Central memory CD8-positive, alpha-beta T cell (primary cell): ENCODE measurements at regions not wholly inside any gene's neighbourhood (a gene's known extent, or its start where the extent isn't known, plus 50 kb on each side); places are given as distances from the start of the nearest gene placed in this dataset.

ENCODE experiments used
- ATAC-seq: fragments of 150-1000 bp; cut with Tn5 transposase; replicated peaks from 2 replicates; pipeline ENCODE4 v1.10.0; 2022; ENCODE audit warnings: mild to moderate bottlenecking, moderate FRiP score, moderate number of reproducible peaks; ENCODE audit not compliant: poor library complexity, severe bottlenecking; ENCODE audit errors: extremely low read depth
- DNase-seq, 2 donors: peaks; one replicate each; pipeline ENCODE4 v3.0.0; 2021; ENCODE audit warnings: low spot score in 2 of 2
- H3K27ac Mint-ChIP-seq: one replicate; pipeline ENCODE4 v1.8.0; 2022; ENCODE audit warnings: low read depth, mild to moderate bottlenecking, moderate library complexity, mixed read lengths
- H3K27me3 Mint-ChIP-seq: one replicate; pipeline ENCODE4 v1.8.0; 2022; ENCODE audit warnings: mixed read lengths
- H3K36me3 Mint-ChIP-seq: one replicate; pipeline ENCODE4 v1.8.0; 2022; ENCODE audit warnings: mild to moderate bottlenecking, moderate library complexity, mixed read lengths; ENCODE audit not compliant: insufficient read depth
- H3K4me1 Mint-ChIP-seq: one replicate; pipeline ENCODE4 v1.8.0; 2022; ENCODE audit warnings: mixed read lengths
- H3K4me3 Mint-ChIP-seq: one replicate; pipeline ENCODE4 v1.8.0; 2022; ENCODE audit warnings: mild to moderate bottlenecking, moderate library complexity, mixed read lengths
- H3K9me3 Mint-ChIP-seq: one replicate; pipeline ENCODE4 v1.8.0; 2022; ENCODE audit warnings: mixed read lengths

- Mint-ChIP-seq H3K4me1 (no peaks in the 10 kb centered on the region), H3K4me3 (no peak overlapping the region), H3K27ac (no peak overlapping the region), H3K27me3 (no peaks in the 10 kb centered on the region), H3K9me3 (peaks cover 6% of the 10 kb centered on the region), H3K36me3 (no peaks in the 10 kb centered on the region)
- DNase-seq (no peak), ATAC-seq (no peak)
Observed at GRCh38 chr4:170420255-170420693, 330.5 kb upstream of the AADAT start.

GRCh38 chr4:170414961-170415360 is 325.2 kb upstream of the AADAT start:
- H3K4me3 Mint-ChIP-seq: no peak overlapping the region
- no peak overlapping the region for H3K27ac Mint-ChIP-seq
- ATAC-seq (no peak), DNase-seq (no peak)
- peaks cover 5% of the 10 kb centered on the region for H3K9me3 Mint-ChIP-seq
- no peaks in the 10 kb centered on the region for H3K4me1 Mint-ChIP-seq
- H3K27me3 Mint-ChIP-seq: no peaks in the 10 kb centered on the region
- H3K36me3 Mint-ChIP-seq: no peaks in the 10 kb centered on the region

GRCh38 chr4:170414360-170414759 is 324.6 kb upstream of the AADAT start:
- H3K27ac Mint-ChIP-seq: no peak overlapping the region
- no peak overlapping the region for H3K4me3 Mint-ChIP-seq

GRCh38 chr4:170413951-170414350 is 324.2 kb upstream of the AADAT start:
- no peak for ATAC-seq
- DNase-seq: no peak
- Mint-ChIP-seq H3K4me1 (no peaks in the 10 kb centered on the region), H3K27ac (no peak overlapping the region), H3K4me3 (no peak overlapping the region), H3K27me3 (no peaks in the 10 kb centered on the region), H3K36me3 (no peaks in the 10 kb centered on the region), H3K9me3 (peaks cover 5% of the 10 kb centered on the region)

More at GRCh38 chr4:170414360-170414759, 324.6 kb upstream of the AADAT start:
- no peak for DNase-seq
- H3K27me3 Mint-ChIP-seq: no peaks in the 10 kb centered on the region
- peaks cover 5% of the 10 kb centered on the region for H3K9me3 Mint-ChIP-seq
- no peak for ATAC-seq
- H3K4me1 Mint-ChIP-seq: no peaks in the 10 kb centered on the region
- no peaks in the 10 kb centered on the region for H3K36me3 Mint-ChIP-seq

GRCh38 chr4:170400361-170400760 is 310.6 kb upstream of the AADAT start:
- Mint-ChIP-seq H3K27ac (no peak overlapping the region), H3K9me3 (peaks cover 24% of the 10 kb centered on the region), H3K4me3 (no peak overlapping the region), H3K27me3 (no peaks in the 10 kb centered on the region), H3K4me1 (no peaks in the 10 kb centered on the region), H3K36me3 (no peaks in the 10 kb centered on the region)
- no peak for DNase-seq
- ATAC-seq: no peak

- Mint-ChIP-seq H3K36me3 (no peaks in the 10 kb centered on the region), H3K4me1 (no peaks in the 10 kb centered on the region), H3K27ac (no peak overlapping the region), H3K4me3 (no peak overlapping the region), H3K9me3 (peaks cover 24% of the 10 kb centered on the region), H3K27me3 (no peaks in the 10 kb centered on the region)
- DNase-seq (no peak), ATAC-seq (no peak)
Observed at GRCh38 chr4:170399581-170400293, 310.0 kb upstream of the AADAT start.

- Mint-ChIP-seq H3K36me3 (no peaks in the 10 kb centered on the region), H3K4me3 (no peak overlapping the region), H3K9me3 (peaks cover 21% of the 10 kb centered on the region), H3K27ac (no peak overlapping the region), H3K27me3 (no peaks in the 10 kb centered on the region), H3K4me1 (no peaks in the 10 kb centered on the region)
- ATAC-seq: no peak
- no peak for DNase-seq
Observed at GRCh38 chr4:170398218-170398617, 308.5 kb upstream of the AADAT start.

- Mint-ChIP-seq H3K27me3 (no peaks in the 10 kb centered on the region), H3K36me3 (no peaks in the 10 kb centered on the region), H3K9me3 (peaks cover 16% of the 10 kb centered on the region), H3K4me3 (no peak overlapping the region), H3K27ac (no peak overlapping the region), H3K4me1 (no peaks in the 10 kb centered on the region)
- no peak for DNase-seq
- ATAC-seq: no peak
Observed at GRCh38 chr4:170395773-170396172, 306.0 kb upstream of the AADAT start.

GRCh38 chr4:170391066-170391740 is 301.4 kb upstream of the AADAT start:
- Mint-ChIP-seq H3K9me3 (peaks cover 14% of the 10 kb centered on the region), H3K4me1 (no peaks in the 10 kb centered on the region), H3K27me3 (no peaks in the 10 kb centered on the region), H3K27ac (no peak overlapping the region), H3K36me3 (peaks cover 2% of the 10 kb centered on the region), H3K4me3 (no peak overlapping the region)
- DNase-seq (no peak), ATAC-seq (no peak)

GRCh38 chr4:170389411-170389810 is 299.7 kb upstream of the AADAT start:
- no peaks in the 10 kb centered on the region for H3K27me3 Mint-ChIP-seq

GRCh38 chr4:170388255-170388654 is 298.5 kb upstream of the AADAT start:
- Mint-ChIP-seq H3K4me1 (no peaks in the 10 kb centered on the region), H3K36me3 (peaks cover 2% of the 10 kb centered on the region), H3K27ac (no peak overlapping the region), H3K4me3 (no peak overlapping the region), H3K27me3 (no peaks in the 10 kb centered on the region), H3K9me3 (peaks cover 29% of the 10 kb centered on the region)
- DNase-seq: no peak
- no peak for ATAC-seq

More at GRCh38 chr4:170389411-170389810, 299.7 kb upstream of the AADAT start:
- no peak overlapping the region for H3K27ac Mint-ChIP-seq
- ATAC-seq (no peak), DNase-seq (no peak)
- H3K4me3 Mint-ChIP-seq: no peak overlapping the region
- H3K9me3 Mint-ChIP-seq: peaks cover 19% of the 10 kb centered on the region
- peaks cover 2% of the 10 kb centered on the region for H3K36me3 Mint-ChIP-seq
- H3K4me1 Mint-ChIP-seq: no peaks in the 10 kb centered on the region

GRCh38 chr4:170386971-170387370 is 297.2 kb upstream of the AADAT start:
- Mint-ChIP-seq H3K27me3 (no peaks in the 10 kb centered on the region), H3K9me3 (peaks cover 31% of the 10 kb centered on the region), H3K4me3 (no peak overlapping the region), H3K36me3 (peaks cover 2% of the 10 kb centered on the region), H3K27ac (no peak overlapping the region), H3K4me1 (no peaks in the 10 kb centered on the region)
- ATAC-seq (no peak), DNase-seq (no peak)

GRCh38 chr4:170386511-170386910 is 296.8 kb upstream of the AADAT start:
- H3K36me3 Mint-ChIP-seq: peaks cover 2% of the 10 kb centered on the region
- H3K4me3 Mint-ChIP-seq: no peak overlapping the region
- no peaks in the 10 kb centered on the region for H3K27me3 Mint-ChIP-seq
- DNase-seq: no peak
- no peak for ATAC-seq
- H3K27ac Mint-ChIP-seq: no peak overlapping the region
- no peaks in the 10 kb centered on the region for H3K4me1 Mint-ChIP-seq
- H3K9me3 Mint-ChIP-seq: peaks cover 31% of the 10 kb centered on the region
